Suprapubic skin (tissue), 4 donors: ENCODE measurements at regions not wholly inside any gene's neighbourhood (a gene's known extent, or its start where the extent isn't known, plus 50 kb on each side); places are given as distances from the start of the nearest gene placed in this dataset.

Source experiments
- DNase-seq, 2 donors: peaks; one replicate each; pipeline ENCODE4 v3.0.0-alpha.2; 2019; ENCODE audit warnings: low spot score in 2 of 2
- H3K27ac ChIP-seq: fragments of 200-600 bp; sonication (generic); one replicate; pipeline ENCODE4 v1.5.1; 2019
- H3K27me3 ChIP-seq: fragments of 200-600 bp; sonication (generic); one replicate; pipeline ENCODE4 v1.5.1; 2019
- H3K36me3 ChIP-seq: fragments of 200-600 bp; sonication (generic); one replicate; pipeline ENCODE4 v1.5.1; 2019
- H3K4me1 ChIP-seq: fragments of 200-600 bp; sonication (generic); one replicate; pipeline ENCODE4 v1.5.1; 2019
- H3K4me3 ChIP-seq: fragments of 200-600 bp; sonication (generic); one replicate; pipeline ENCODE4 v1.5.1; 2019; ENCODE audit warnings: mild to moderate bottlenecking
- H3K9me3 ChIP-seq: fragments of 200-600 bp; sonication (generic); one replicate; pipeline ENCODE4 v1.5.1; 2019
- CTCF ChIP-seq, 2 donors: fragments of 200-600 bp in 1 of 2; fragments of 450-650 bp in 1 of 2; sonication (generic) in 1 of 2; IDR thresholded peaks; one replicate each; pipeline ENCODE4 v1.5.1; 2016 to 2019; ENCODE audit warnings: antibody characterized with exemption in 2 of 2, mild to moderate bottlenecking in 1 of 2, moderate library complexity in 1 of 2
- EP300 ChIP-seq: sonication (generic); formaldehyde crosslinking; IDR thresholded peaks from one replicate; pipeline ENCODE4 v1.6.1; 2017; ENCODE audit warnings: antibody characterized with exemption
- POLR2A ChIP-seq, 2 donors: fragments of 450-650 bp; IDR thresholded peaks; one replicate each; pipeline ENCODE4 v1.6.1; 2017; ENCODE audit warnings: antibody characterized with exemption in 2 of 2, mild to moderate bottlenecking in 2 of 2, moderate library complexity in 2 of 2
- POLR2AphosphoS5 ChIP-seq, 3 donors: sonication (generic); formaldehyde crosslinking; IDR thresholded peaks; one replicate each; pipeline ENCODE4 v1.6.1; 2017; ENCODE audit warnings: antibody characterized with exemption in 3 of 3
- WGBS: methylation state at CpG from one replicate; pipeline ENCODE4 v1.1.5; 2018; 5-methylcytosine and 5-hydroxymethylcytosine counted together

GRCh38 chr3:166187237-166187636 lies 350.0 kb upstream of the BCHE start:
- WGBS, result 74% methylated on average over 1 of the region's 1 CpG
- no peaks in the 10 kb centered on the region for H3K36me3 ChIP-seq
- DNase-seq, result no peak

GRCh38 chr3:166186003-166186402 lies 348.8 kb upstream of the BCHE start:
- no peak overlapping the region for H3K27ac ChIP-seq
- H3K36me3 ChIP-seq, result no peaks in the 10 kb centered on the region
- no peak for DNase-seq
- no peak overlapping the region for H3K4me3 ChIP-seq
- H3K27me3 ChIP-seq, result no peaks in the 10 kb centered on the region
- no peaks in the 10 kb centered on the region for H3K4me1 ChIP-seq
- H3K9me3 ChIP-seq, result no peaks in the 10 kb centered on the region
- TF ChIP-seq EP300 (no peak), POLR2A (IDR thresholded peaks at IDR 0.05) (no peak), CTCF (IDR thresholded peaks at IDR 0.05) (no peak), POLR2AphosphoS5 (IDR thresholded peaks at IDR 0.05) (no peak)

More at GRCh38 chr3:166187237-166187636, 350.0 kb upstream of the BCHE start:
- H3K4me3 ChIP-seq, result no peak overlapping the region
- TF ChIP-seq CTCF (IDR thresholded peaks at IDR 0.05) (no peak), EP300 (no peak), POLR2A (IDR thresholded peaks at IDR 0.05) (no peak), POLR2AphosphoS5 (IDR thresholded peaks at IDR 0.05) (no peak)
- H3K27ac ChIP-seq, result no peak overlapping the region
- no peaks in the 10 kb centered on the region for H3K9me3 ChIP-seq
- no peaks in the 10 kb centered on the region for H3K4me1 ChIP-seq
- no peaks in the 10 kb centered on the region for H3K27me3 ChIP-seq

- WGBS, result 63% methylated on average over 1 of the region's 1 CpG
- no peak overlapping the region for H3K4me3 ChIP-seq
- no peaks in the 10 kb centered on the region for H3K9me3 ChIP-seq
- H3K27me3 ChIP-seq, result no peaks in the 10 kb centered on the region
- TF ChIP-seq EP300 (no peak), POLR2AphosphoS5 (IDR thresholded peaks at IDR 0.05) (no peak), POLR2A (IDR thresholded peaks at IDR 0.05) (no peak), CTCF (IDR thresholded peaks at IDR 0.05) (no peak)
- H3K4me1 ChIP-seq, result no peaks in the 10 kb centered on the region
- no peaks in the 10 kb centered on the region for H3K36me3 ChIP-seq
- no peak overlapping the region for H3K27ac ChIP-seq
- DNase-seq, result no peak
These were observed 339.9 kb upstream of the BCHE start for GRCh38 chr3:166177130-166177529.

- Histone ChIP-seq H3K27me3 (no peaks in the 10 kb centered on the region), H3K9me3 (no peaks in the 10 kb centered on the region), H3K4me3 (no peak overlapping the region), H3K27ac (no peak overlapping the region), H3K4me1 (no peaks in the 10 kb centered on the region), H3K36me3 (no peaks in the 10 kb centered on the region)
- DNase-seq, result no peak
- 86% methylated on average over 3 of the region's 3 CpGs for WGBS
- TF ChIP-seq EP300 (no peak), POLR2A (IDR thresholded peaks at IDR 0.05) (no peak), CTCF (IDR thresholded peaks at IDR 0.05) (no peak), POLR2AphosphoS5 (IDR thresholded peaks at IDR 0.05) (no peak)
These were observed 334.5 kb upstream of the BCHE start for GRCh38 chr3:166171695-166172094.

DNA sequence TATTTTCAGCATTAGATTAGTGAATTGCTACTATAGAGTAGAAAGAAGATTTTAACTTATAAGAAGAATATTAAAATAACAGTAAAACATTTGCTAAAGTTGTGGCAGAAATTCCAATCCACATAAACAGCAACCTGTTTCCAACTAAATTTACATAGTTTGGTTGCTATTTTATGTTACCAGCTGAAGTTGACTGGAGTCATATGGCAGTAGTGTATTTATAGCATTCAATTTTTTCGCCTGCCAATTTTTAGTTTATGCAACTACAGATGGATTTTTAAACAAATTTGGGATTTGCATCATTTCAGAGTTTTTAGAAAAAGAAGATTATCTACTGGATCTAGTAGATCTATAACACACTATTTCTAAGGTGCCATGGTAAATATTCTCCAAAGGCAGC lies 332.5 kb upstream of the BCHE start:
- Histone ChIP-seq H3K36me3 (no peaks in the 10 kb centered on the region), H3K9me3 (no peaks in the 10 kb centered on the region), H3K27ac (no peak overlapping the region), H3K4me3 (no peak overlapping the region), H3K4me1 (no peaks in the 10 kb centered on the region), H3K27me3 (no peaks in the 10 kb centered on the region)
- TF ChIP-seq POLR2AphosphoS5 (IDR thresholded peaks at IDR 0.05) (no peak), CTCF (IDR thresholded peaks at IDR 0.05) (no peak), EP300 (no peak), POLR2A (IDR thresholded peaks at IDR 0.05) (no peak)
- no peak for DNase-seq
- WGBS, result 69% methylated on average over 1 of the region's 1 CpG
